Left lung (tissue), 4 donors: ENCODE measurements at regions not wholly inside any gene's neighbourhood (a gene's known extent, or its start where the extent isn't known, plus 50 kb on each side); places are given as distances from the start of the nearest gene placed in this dataset.
A peak's percentile ranks its signal among the peaks of the same experiment; 100 is the strongest.

Experiments
- ATAC-seq: fragments of 200-7000 bp; cut with Tn5 transposase; one replicate; pipeline ENCODE4 v1.9.1; 2020; ENCODE audit warnings: moderate library complexity
- DNase-seq, 4 donors: peaks; one replicate each; pipeline ENCODE4 v3.0.0-alpha.2; 2013 to 2020
- H3K27ac ChIP-seq, 2 donors: fragments of 200-600 bp; sonication (generic) in 1 of 2; one replicate each; pipeline versions ENCODE4 v1.5.0 to v1.8.0; 2020 to 2021
- H3K27me3 ChIP-seq, 2 donors: fragments of 200-600 bp; sonication (generic) in 1 of 2; one replicate each; pipeline versions ENCODE4 v1.5.0 to v1.8.0; 2020 to 2021
- H3K36me3 ChIP-seq, 2 donors: fragments of 200-600 bp; sonication (generic) in 1 of 2; one replicate each; pipeline versions ENCODE4 v1.5.0 to v1.8.0; 2020 to 2021
- H3K4me1 ChIP-seq, 2 donors: fragments of 200-600 bp; one replicate each; pipeline ENCODE4 v1.8.0; 2021
- H3K4me3 ChIP-seq, 2 donors: fragments of 200-600 bp; sonication (generic) in 1 of 2; one replicate each; pipeline versions ENCODE4 v1.5.0 to v1.8.0; 2020 to 2021; ENCODE audit warnings: mild to moderate bottlenecking in 1 of 2
- H3K9me3 ChIP-seq, 2 donors: fragments of 200-600 bp; sonication (generic) in 1 of 2; one replicate each; pipeline versions ENCODE4 v1.5.0 to v1.8.0; 2020 to 2021
- CTCF ChIP-seq, 2 donors: fragments of 200-600 bp; sonication (generic) in 1 of 2; IDR thresholded peaks; one replicate each; pipeline versions ENCODE4 v1.5.0 to v1.8.0; 2021; ENCODE audit warnings: antibody characterized with exemption in 2 of 2
- intact Hi-C, 2 donors: fragments of 100-400 bp; cut with DNase I; formaldehyde crosslinking; loops; one replicate each; pipeline versions ENCODE4 v1.11.2 to v1.14.2; 2022
- donor health status: DM: no; HTN: yes; CAD: no.
- donor health status: DM: no; HTN: no; CAD: no.

- no peaks in the 10 kb centered on the region for H3K36me3 ChIP-seq
- H3K4me1 ChIP-seq: no peaks in the 10 kb centered on the region
- H3K9me3 ChIP-seq: peaks cover 0 to 15% of the 10 kb centered on the region in 2 donors
- TF ChIP-seq CTCF (IDR thresholded peaks at IDR 0.05): no peak
- no peak for DNase-seq
- H3K27ac ChIP-seq: no peak overlapping the region
- intact Hi-C loops: no loop called here
- no peak overlapping the region for H3K4me3 ChIP-seq
- ATAC-seq: peak; percentile 56
- no peaks in the 10 kb centered on the region for H3K27me3 ChIP-seq
These were observed 77.1 kb upstream of the WSB1 start for GRCh38 chr17:27216836-27217235.

- DNase-seq (peak in 1 of 4 donors; percentile 54), ATAC-seq (peak; percentile 83)
- Histone ChIP-seq H3K27ac (no peak overlapping the region), H3K9me3 (peaks cover 0 to 15% of the 10 kb centered on the region in 2 donors), H3K27me3 (no peaks in the 10 kb centered on the region), H3K4me3 (no peak overlapping the region), H3K4me1 (no peaks in the 10 kb centered on the region), H3K36me3 (no peaks in the 10 kb centered on the region)
- no peak for TF ChIP-seq CTCF (IDR thresholded peaks at IDR 0.05)
- intact Hi-C loops: no loop called here
These were observed 76.3 kb upstream of the WSB1 start for GRCh38 chr17:27217631-27218030.

DNA sequence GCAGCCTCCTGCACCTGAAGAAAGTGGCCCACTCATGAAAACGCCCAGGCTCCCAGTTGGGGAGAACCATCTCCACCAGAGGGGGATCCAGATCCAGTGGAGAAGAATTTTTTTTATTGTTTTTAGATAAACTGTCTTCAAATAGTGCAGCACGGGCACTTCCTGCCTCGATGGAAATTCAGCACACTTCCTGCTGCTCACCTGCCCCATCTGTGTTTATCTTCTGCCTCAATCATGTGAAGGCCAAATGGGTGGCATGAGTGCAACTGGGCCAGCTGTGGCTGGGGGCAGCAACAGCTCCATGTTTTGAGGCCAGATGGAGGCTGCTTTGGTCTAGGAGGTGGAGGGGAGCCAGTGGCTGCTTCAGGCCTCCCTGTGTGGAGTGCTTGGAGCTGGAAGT lies 75.9 kb upstream of the WSB1 start:
- Histone ChIP-seq H3K36me3 (no peaks in the 10 kb centered on the region), H3K27ac (no peak overlapping the region), H3K9me3 (peaks cover 0 to 15% of the 10 kb centered on the region in 2 donors), H3K4me1 (no peaks in the 10 kb centered on the region), H3K27me3 (no peaks in the 10 kb centered on the region), H3K4me3 (no peak overlapping the region)
- intact Hi-C loops: no loop called here
- TF ChIP-seq CTCF (IDR thresholded peaks at IDR 0.05): no peak
- no peak for ATAC-seq
- no peak for DNase-seq

- Histone ChIP-seq H3K4me3 (no peak overlapping the region), H3K27me3 (no peaks in the 10 kb centered on the region), H3K9me3 (peaks cover 0 to 13% of the 10 kb centered on the region in 2 donors), H3K27ac (no peak overlapping the region), H3K36me3 (no peaks in the 10 kb centered on the region), H3K4me1 (no peaks in the 10 kb centered on the region)
- ATAC-seq (no peak), DNase-seq (no peak)
- intact Hi-C loops: no loop called here
- no peak for TF ChIP-seq CTCF (IDR thresholded peaks at IDR 0.05)
These were observed 75.0 kb upstream of the WSB1 start for GRCh38 chr17:27218719-27219488.

GRCh38 chr17:27222515-27222914 lies 71.4 kb upstream of the WSB1 start:
- intact Hi-C loops: no loop called here
- no peak for DNase-seq
- Histone ChIP-seq H3K27ac (no peak overlapping the region), H3K36me3 (no peaks in the 10 kb centered on the region), H3K4me3 (no peak overlapping the region), H3K27me3 (no peaks in the 10 kb centered on the region), H3K4me1 (no peaks in the 10 kb centered on the region), H3K9me3 (no peaks in the 10 kb centered on the region)
- no peak for ATAC-seq
- TF ChIP-seq CTCF (IDR thresholded peaks at IDR 0.05): no peak
